Stimulated activated CD4-positive, alpha-beta T cell treated with anti-CD3 and anti-CD28 coated beads, Interleukin-12 subunit alpha, Interleukin-12 subunit beta, amount 100 ng/mL, for 24 hours (primary cell): ENCODE measurements at regions not wholly inside any gene's neighbourhood (a gene's known extent, or its start where the extent isn't known, plus 50 kb on each side); places are given as distances from the start of the nearest gene placed in this dataset.

Source experiments
- DNase-seq, 2 experiments: peaks; one replicate each; pipeline ENCODE4 v3.0.0-alpha.2; 2020; ENCODE audit warnings: low read depth in 2 of 2

DNA sequence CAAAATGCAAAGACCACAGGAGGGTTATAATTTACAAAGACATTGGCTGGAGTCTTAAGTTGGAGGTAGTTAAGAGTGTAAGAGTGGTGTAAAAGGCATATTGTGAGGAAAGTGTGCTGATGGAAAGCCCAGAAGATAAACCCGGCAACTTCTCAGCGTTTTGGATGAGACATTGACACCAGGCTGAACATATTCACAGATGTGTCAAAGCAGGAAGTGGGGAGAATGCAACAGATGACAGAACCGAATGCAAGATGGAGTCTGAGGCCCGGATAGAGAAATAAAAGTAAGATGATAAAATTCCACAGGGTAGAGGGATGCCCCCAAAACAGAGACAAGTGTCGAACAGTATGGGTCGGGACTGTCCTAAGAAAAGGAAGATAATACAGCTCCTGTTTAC is 230.4 kb upstream of the TMEM72 start:
- DNase-seq = no peak

DNA sequence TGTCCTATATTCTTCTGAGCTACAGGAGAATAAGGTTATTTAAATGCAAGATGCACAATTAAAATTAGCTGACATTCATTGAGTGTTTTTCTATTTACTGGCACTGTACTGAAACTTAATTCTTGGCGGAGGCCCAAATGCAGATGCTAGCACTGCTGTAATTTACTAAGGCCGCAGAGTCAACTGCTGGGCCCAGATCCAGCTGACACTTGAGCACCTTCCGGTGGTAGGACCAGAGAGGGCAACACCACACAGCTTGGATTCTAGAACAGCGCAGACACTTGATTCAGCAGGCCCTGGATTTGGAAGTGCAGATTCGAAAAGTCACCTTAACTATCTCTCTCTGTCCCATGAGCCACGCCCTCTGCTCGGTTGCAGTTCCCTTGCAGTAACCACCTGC is 228.6 kb upstream of the TMEM72 start:
- DNase-seq = no peak

DNA sequence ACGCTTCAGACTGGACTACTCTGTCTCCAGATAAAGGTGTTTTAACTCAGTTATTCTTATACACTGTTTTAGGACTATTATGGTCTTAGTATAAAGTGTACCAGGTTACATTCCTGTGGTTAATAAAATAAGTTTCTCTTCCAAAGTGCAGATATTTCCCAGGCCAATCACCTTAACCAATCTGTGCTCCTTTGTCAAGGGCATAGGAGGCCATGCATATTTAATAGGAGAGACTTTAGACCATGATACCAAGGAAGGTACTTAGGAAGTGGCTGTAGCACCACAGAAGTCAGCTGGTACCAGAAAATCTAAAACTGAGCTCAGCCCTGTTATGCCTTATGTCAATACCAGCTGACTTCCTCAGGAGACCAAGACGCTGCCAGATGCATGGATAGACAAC is 226.5 kb upstream of the TMEM72 start:
- DNase-seq = no peak

DNA sequence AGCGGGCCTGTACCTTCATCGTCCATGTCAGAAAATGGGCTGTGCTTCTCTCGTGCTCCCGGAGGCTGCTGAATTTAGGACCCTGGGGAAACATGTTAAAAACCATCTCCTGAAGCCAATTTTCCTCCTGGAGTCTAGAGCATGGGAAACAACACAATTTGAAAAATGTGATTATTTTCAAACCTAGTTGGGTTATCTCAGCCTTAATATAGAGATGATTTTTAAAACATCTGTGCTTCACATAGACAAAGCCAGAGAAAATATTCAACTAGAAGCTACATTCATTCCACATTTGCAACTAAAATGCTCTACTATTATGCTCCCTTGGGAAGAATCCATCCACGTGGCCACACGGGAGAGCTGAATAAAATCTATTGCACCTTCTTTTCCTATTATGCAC is 225.9 kb upstream of the TMEM72 start:
- DNase-seq = no peak

DNA sequence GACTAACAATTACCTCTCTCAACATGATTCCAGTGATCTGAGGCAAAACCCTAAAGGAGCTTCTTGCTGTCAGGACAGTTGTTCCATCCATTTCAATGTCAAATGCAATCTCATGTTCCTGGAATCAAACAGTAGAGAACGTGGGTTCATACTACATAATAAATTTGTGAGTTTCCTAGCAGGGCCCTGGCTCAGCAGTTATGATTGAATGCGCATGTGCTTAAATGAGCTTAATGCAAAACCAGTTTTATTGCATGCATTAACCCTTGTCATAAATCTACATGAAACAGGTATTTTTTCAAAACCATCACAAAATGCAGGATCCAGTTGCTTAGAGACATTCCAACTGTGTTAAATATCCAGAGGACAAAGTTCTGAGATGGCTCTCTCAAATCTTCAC is 225.4 kb upstream of the TMEM72 start:
- no peak for DNase-seq

DNA sequence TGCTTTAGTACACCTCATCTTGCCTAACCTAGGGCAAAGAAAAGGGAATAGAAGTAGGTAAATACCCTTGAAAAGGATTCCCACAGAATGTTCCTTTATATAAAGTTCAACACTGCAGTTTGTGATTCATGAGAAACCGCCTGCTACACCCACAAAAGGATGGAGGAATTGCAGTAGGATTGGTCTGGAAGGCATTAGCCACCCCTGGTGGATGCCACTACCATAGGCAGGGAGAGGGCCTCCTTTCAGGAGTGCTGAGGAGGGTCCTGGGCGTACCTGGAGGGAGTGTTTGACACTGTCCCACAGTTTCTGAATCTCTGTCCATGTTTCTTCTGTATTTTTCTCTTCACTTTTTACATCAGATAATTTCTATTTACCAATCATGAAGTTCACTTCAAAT is 221.8 kb upstream of the TMEM72 start:
- DNase-seq = no peak

DNA sequence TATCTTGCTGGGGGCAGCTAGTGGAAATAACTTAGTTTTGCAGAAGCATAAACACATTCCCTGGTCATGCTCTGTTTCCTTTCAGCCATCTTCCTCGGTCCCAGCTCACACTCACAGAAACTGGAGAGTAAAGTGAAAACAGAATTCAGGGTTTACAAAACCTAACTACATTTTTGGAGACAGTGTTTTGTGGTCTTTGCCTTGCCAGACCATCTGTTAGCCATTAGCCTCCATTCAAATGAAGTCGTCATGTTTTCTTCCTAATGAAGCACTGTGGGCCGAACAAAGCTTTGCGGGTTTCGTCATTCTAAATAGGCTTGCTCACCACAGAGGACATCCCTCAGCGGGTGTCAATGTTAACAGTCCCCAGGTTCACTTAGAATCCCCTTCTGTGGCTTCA is 214.6 kb upstream of the TMEM72 start:
- DNase-seq = no peak

DNA sequence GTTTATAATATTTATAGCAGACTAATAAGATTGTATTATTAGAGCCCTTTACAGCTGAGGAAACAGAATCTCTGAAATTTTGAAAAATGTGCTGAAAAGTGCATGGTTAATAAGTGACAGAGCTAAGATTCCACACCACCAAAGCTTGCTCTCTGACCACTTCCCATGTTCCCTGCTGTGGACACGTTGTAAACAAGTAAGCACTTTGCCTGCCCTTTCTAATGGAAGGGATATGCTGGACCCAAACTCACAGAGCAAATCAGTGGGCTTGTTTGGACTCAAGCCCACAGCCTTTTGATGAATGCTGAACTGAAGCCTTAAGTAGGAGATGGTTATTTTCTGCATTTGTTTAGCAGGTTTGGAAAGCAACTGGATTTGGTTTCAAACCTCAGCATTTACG is 214.0 kb upstream of the TMEM72 start:
- no peak for DNase-seq

DNA sequence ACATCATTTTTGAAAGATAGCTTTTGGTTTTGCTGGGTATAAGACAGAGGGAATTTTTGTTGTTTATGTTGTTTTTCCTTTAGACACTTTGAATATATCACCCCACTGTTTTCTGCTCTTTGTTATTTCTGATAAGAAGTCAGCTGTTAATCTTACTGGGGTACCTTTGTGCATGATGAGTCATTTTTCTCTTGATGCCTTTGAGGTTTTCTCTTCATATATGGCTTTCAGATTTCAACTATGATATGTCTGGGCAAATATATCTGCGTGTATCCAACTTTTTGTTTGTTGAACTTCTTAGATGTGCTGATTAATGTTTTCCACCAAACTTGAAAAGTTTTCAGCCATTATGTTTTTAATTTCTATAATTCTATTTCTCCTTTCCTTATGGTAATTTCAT is 208.6 kb upstream of the TMEM72 start:
- DNase-seq = no peak

DNA sequence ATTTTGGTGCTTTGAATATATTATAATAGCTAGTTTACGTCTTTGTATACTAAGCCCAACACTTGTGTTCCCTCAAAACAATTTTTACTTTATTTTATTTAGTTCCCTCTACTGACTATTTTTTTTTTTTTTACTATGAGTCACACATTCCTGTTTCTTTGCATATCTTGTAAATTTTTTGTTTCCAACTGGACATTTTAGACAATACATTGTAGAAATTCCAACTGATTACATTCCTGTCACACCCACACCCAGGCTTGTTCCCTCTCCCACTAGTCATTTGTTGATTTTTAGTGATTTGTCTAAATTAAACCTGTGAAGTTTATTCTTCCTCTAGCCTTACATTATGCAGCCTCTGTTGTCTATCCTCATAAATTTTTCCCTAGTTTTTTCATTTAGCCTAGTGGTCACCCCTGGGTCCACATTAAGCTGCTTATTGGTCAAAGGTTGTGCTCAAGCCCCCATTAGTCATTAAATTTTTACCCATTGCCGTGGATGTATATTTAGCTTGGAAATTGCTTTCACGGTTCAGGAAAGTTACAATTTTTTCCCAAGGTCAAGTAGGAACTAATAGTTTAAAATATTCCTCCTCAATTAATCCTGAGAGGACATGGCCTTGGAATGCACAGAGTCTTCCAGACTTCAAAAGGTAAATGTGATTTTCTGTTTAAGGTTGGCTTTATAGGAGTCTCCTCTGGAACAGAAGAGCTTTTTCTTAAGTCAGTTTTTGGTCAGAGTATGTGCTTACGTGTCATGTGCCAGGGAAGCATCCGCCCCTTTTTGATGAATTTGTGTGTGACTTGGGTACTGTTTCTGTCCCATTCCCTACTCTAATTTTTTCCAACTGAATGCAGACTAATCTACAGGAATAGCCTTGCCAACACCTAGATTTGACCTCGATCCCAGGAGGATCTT is 207.6 kb upstream of the TMEM72 start:
- no peak for DNase-seq

DNA sequence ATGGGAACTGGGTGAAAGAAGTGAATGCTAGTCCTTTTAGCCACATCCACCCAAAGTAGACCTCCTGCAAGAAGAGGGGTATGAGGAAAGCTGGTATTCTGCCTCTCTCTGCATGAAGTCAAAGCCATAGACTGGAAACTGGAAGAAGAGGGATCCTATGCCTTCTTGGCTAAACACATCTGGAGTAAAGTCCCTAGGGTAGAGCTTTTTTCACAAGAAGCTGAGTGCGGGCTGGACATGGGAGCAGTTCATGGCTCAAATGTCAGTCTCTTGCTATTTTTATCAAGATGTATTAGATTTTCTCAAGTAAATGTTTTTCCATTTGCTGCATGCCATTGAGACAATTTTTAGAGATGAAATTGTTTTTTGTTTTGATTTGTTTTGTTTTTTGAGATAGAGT is 206.5 kb upstream of the TMEM72 start:
- no peak for DNase-seq

DNA sequence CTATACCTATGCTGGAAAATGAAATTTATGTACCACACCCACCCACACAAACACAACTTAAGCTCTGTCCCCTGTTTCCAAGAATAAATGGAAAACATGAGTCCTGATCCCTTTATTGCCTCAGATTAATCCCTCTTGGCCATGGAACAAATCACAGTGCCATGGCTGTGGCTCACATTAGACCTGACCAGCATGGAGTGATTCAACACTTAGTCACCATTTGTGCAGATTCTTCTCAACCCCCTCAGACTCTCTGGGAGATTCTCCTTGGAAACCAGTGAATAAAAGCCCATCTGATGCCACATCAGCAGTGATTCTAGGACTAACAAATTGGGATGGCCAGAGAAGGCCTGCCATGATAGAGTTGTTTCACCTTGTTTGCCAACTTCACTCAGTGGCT is 204.4 kb upstream of the TMEM72 start:
- no peak for DNase-seq

DNA sequence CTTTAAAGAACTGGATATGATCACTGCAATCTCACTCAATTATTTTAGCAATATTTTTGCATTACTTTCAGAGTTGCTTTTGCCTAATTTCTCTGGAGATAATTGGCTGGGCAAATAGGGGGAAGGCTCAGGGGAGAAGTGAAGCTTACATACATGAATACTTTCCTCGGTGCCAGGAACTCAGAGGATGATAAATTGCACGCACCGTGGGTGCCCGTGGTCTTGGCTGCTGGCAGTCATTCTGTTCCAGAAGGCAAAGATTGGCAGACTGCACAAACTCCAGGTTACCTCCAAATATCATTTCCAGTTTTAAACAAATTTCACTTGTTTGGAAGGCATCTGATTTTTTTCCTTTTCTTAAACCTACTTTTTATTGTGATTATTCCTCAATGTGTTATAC is 197.8 kb upstream of the TMEM72 start:
- no peak for DNase-seq

DNA sequence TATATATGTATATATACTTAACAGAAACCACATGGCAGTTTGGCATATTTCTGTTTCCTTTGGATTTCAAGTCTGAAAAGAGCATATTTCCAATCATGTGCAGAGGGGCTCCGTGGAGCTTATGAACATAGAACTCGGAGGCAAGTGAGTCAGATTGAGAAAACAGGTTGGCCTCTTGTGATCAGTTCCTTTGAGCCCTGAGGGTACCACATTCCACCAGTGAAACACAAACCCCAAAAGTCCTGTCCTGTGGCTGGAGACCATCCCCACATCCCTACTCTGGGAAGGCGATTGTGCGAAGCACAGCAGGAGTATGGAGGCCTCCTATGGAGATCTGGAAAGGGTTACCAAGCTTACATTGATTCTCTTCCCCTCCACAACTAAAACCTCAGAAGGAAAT is 196.7 kb upstream of the TMEM72 start:
- DNase-seq = no peak

DNA sequence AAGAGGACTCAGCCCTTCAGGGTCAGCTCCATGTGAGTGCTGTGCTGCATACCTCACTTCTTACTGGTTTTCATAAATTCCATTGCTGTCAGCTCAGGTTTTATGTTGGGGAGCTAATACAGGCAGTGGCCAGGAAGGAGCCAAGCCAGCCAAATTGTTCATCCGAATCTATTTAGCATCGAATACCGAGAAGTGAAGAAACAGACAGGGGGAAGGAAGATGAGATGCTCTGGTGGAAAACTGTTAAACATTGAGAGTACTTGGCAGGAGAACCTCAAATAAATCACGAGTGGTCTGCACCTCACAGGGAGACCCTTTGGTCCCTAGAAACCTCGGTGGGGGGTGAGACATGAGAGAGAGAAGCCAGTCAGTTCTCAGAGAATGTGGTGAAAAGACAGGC is 196.0 kb upstream of the TMEM72 start:
- DNase-seq = no peak

DNA sequence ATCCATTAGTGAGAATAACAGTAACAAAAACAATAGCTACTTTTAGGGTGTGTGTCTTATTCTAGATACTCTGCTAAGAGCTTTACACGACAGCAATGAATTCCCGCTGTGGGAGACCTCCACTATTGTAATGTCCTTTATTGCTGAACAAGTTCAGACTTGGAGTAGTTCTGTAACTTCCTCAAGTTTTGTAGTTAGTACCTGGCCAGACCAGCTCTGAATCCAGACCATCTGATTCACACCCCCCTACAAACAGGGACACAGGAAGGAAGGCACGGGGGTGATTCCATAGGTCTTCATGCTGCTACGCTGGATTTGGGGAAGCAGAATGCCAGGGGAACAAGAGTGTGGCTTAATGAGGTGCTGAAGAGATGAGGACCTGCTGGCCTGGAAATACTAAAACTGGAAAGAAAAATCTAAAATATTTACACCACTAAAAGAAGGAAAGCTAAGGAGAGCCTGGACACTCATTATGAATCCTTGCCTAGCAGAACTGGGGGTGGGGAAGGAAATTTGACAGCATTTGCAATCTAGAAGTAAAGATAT is 194.6 kb upstream of the TMEM72 start:
- no peak for DNase-seq

DNA sequence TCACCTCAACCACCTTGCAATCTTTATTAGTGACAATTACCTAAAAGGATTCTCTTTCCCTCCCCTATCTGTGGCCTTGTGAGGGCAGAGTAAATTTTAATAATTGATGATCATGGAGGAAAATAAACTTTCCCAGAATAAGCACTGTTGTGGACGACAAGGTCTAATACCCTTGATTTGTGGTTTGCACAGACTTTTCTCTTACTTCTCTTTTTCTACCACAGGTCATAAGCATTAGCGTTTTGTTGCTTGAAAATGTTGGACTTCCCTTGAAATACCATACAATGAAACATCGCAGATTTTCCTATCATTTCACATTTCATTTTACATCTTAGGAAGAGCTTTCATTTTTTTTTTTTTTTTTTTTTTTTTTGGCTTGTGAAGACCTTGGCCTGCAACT is 188.1 kb upstream of the TMEM72 start:
- no peak for DNase-seq

DNA sequence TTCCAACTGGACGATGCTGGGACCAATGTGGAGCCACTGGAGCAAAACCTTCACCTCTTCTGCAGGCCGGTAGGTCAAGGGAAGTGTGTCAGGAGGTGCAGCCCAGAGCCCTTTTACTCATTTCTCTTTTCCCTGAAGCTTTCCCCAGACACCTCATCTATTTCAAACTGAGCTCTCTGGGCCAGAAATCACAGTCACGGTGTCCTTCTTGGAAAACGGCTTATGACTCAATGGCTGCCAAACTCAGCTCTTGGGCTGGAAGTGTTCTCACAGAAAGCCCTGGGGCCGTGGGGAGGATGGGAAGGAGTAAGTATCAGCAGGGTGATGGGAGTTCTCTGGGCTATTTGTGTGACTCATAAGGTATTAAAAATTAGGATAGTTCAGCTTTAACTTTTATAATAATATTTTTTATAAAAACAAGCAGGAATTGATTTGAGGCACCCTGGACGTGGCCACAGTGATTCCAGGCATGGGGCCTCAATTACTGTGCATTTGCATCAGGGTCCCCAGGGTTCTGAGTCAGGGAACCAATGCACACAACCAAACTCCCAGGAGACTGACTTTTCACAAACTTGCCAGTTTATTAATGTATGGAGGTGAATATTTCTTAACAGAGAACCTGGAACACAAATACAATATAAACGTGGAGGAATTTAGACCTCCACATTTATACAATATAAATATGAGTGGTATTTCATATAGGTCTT is 187.4 kb upstream of the TMEM72 start:
- no peak for DNase-seq

DNA sequence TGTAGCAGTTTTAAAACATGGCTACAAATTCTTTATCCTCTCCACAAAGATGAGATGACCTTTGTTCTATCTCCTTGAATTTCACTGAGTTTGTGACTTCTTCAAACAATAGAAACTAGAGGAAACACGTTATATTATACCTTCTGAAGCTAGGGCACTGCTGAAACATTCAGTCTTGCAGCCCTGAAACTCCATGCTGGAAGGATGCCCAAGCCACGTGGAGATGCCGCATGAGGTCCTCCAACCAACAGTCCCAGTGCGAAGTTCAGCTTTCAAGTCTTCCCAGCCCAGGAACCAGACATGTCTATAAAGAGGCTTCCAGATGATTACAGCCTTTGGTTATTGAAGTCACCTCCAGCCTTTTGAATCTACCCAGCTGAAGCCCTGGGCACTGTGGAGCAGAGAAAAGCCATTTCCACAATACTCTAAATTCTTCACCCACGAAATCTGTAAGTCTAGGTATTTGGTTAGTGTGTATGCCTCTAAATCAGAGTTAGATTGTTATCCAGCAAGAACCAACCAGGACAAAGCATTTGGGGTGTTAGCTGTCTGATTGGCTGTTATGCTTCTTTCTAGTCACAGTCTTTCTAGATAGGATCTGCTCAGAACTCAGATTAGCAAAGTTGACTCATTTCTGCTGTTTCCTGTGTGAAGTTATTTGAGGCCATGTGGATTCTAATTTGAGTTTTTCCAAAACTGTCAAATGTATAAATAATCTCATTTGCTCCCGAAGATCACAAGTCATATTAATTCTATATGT is 186.5 kb upstream of the TMEM72 start:
- no peak for DNase-seq

DNA sequence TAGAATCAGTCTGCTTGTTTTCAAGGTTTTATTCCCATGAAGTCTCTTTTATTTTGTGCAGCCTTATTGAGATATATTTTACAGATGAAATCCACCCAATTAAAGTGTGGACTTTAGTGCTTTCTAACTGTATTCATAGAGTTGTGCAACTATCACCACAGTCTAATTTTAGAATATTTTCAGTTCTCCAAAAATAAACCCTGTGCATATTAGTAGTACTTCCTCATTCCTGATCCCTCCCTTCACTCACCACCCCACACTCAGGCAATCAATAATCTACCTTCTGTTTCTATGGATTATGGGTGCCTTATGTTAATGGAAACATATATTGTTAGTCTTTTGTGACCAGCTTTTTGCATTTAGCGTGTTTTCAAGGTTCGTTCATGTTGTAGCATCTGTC is 185.7 kb upstream of the TMEM72 start:
- DNase-seq = no peak

DNA sequence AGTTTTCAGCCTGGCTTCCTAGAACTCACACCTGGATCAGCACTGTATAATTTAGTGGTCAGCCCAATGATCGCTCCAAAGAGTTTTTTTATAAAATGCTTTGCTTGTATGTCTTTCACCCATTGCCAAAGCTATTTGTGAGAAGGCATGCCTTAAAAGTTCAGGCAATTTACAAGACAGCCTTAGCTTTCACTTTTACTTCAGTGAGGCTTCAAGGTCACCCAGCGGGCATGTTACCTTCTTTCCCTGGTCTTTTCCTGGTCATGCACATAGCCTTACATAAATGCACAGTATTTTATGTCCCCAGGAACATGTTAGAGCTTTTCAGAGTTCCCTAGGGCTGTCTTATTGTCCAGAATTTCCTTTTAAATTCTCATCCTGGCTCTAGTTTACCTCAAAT is 179.9 kb upstream of the TMEM72 start:
- DNase-seq = no peak
